Endothelial cell of umbilical vein (primary cell): ENCODE measurements at regions not wholly inside any gene's neighbourhood (a gene's known extent, or its start where the extent isn't known, plus 50 kb on each side); places are given as distances from the start of the nearest gene placed in this dataset.

Source experiments
- BruUV-seq: library from RNA; stranded (reverse); fragments of 400-500 nt; replicated peaks from 2 replicates; lab custom pipeline; 2021; lab: Mats Ljungman, UMichigan
- CTCF ChIA-PET: fragments of 300-600, 350-600 bp; sonication (Branson Sonifier 250); formaldehyde crosslinking; loops from one replicate; lab custom pipeline; 2021; ENCODE audit warnings: antibody characterized with exemption, inconsistent platforms; lab: Charles Lee
- POLR2A ChIA-PET: fragments of 300-600, 350-600 bp; sonication (Branson Sonifier 250); formaldehyde crosslinking; loops from one replicate; lab custom pipeline; 2021; ENCODE audit warnings: antibody characterized with exemption, inconsistent platforms; lab: Charles Lee
- DNase-seq: peaks from one replicate; pipeline ENCODE4 v3.0.0-alpha.2; 2011; ENCODE audit warnings: low read depth, low spot score
- FAIRE-seq: peaks from 2 replicates; lab custom pipeline; 2011; peaks lifted over from hg19 to GRCh38; lab: Jason Lieb, UNC
- H2AFZ ChIP-seq: 2 replicates; pipeline ENCODE4 v1.6.0; 2012; ENCODE audit warnings: low read depth, low read length, control low read depth, inconsistent platforms
- H3K27ac ChIP-seq: 2 replicates; pipeline ENCODE4 v1.5.1; 2011; ENCODE audit warnings: low read depth, mild to moderate bottlenecking, control low read depth, low read length, moderate library complexity; ENCODE audit not compliant: insufficient read depth
- H3K27me3 ChIP-seq, 2 experiments: 2 replicates each; pipeline versions ENCODE4 v1.6.0 to v1.6.1; 2011; ENCODE audit warnings: low read length in 2 of 2, mixed read lengths in 1 of 2; ENCODE audit not compliant: control insufficient read depth in 2 of 2, insufficient read depth in 2 of 2
- H3K36me3 ChIP-seq, 2 experiments: 2 replicates in 1 of 2; 3 replicates in 1 of 2; pipeline ENCODE4 v1.5.1; 2011; ENCODE audit warnings: low read length in 2 of 2, mild to moderate bottlenecking in 1 of 2, moderate library complexity in 1 of 2; ENCODE audit not compliant: control insufficient read depth in 2 of 2, insufficient read depth in 2 of 2; ENCODE audit errors: extremely low read depth in 1 of 2
- H3K4me1 ChIP-seq: 3 replicates; pipeline ENCODE4 v1.5.1; 2011; ENCODE audit warnings: mild to moderate bottlenecking, low read length; ENCODE audit not compliant: control insufficient read depth, insufficient read depth; ENCODE audit errors: extremely low read depth
- H3K4me2 ChIP-seq: 2 replicates; pipeline ENCODE4 v1.6.1; 2011; ENCODE audit warnings: low read length, control low read depth, mixed read lengths; ENCODE audit not compliant: insufficient read depth
- H3K4me3 ChIP-seq, 3 experiments: fragments of 200-600 bp in 1 of 3; sonication (generic), shearing (Covaris generic) in 1 of 3; replicated peaks in 1 of 3; 2 replicates each; pipeline ENCODE4 v1.5.1; 2011 to 2016; ENCODE audit warnings: control low read depth in 3 of 3, low read length in 3 of 3, mild to moderate bottlenecking in 2 of 3, inconsistent platforms in 1 of 3, low read depth in 1 of 3, moderate library complexity in 1 of 3; ENCODE audit not compliant: insufficient read depth in 1 of 3
- H3K79me2 ChIP-seq: 2 replicates; pipeline ENCODE4 v1.6.0; 2012; ENCODE audit warnings: low read length, inconsistent platforms; ENCODE audit not compliant: control insufficient read depth, insufficient read depth
- H3K9ac ChIP-seq: replicated peaks from 2 replicates; pipeline ENCODE3; 2011; ENCODE audit warnings: low read length, control low read depth; ENCODE audit not compliant: insufficient read depth; ENCODE audit errors: extremely low read depth
- H3K9me1 ChIP-seq: replicated peaks from 3 replicates; pipeline ENCODE4 v1.6.0; 2011; ENCODE audit warnings: mild to moderate bottlenecking, low read length; ENCODE audit not compliant: control insufficient read depth, insufficient read depth; ENCODE audit errors: extremely low read depth
- H3K9me3 ChIP-seq: replicated peaks from 2 replicates; pipeline ENCODE4 v1.5.1; 2012; ENCODE audit warnings: low read length, inconsistent platforms; ENCODE audit not compliant: control insufficient read depth, insufficient read depth
- H4K20me1 ChIP-seq: replicated peaks from 2 replicates; pipeline ENCODE3; 2011; ENCODE audit warnings: mild to moderate bottlenecking, low read length; ENCODE audit not compliant: control insufficient read depth, insufficient read depth; ENCODE audit errors: extremely low read depth
- EZH2 ChIP-seq: IDR thresholded peaks from 2 replicates; pipeline ENCODE4 v1.6.1; 2012; ENCODE audit warnings: borderline replicate concordance, low read depth, mild to moderate bottlenecking, moderate library complexity, low read length, inconsistent platforms; ENCODE audit not compliant: severe bottlenecking
- GATA2 ChIP-seq: IDR thresholded peaks from 2 replicates; pipeline ENCODE4 v1.7.0; 2011; ENCODE audit warnings: low read depth, mild to moderate bottlenecking, moderate library complexity, mixed read lengths, low read length; ENCODE audit not compliant: insufficient read length, insufficient read depth
- JUN ChIP-seq: IDR thresholded peaks from 2 replicates; pipeline ENCODE4 v1.6.1; 2011; ENCODE audit warnings: borderline replicate concordance, low read depth; ENCODE audit not compliant: insufficient read length, insufficient read depth
- MYC ChIP-seq: IDR thresholded peaks from one replicate; pipeline ENCODE4 v1.6.1; 2011; ENCODE audit warnings: mild to moderate bottlenecking, low read depth, low read length
- POLR2A ChIP-seq: IDR thresholded peaks from 2 replicates; pipeline ENCODE4 v1.6.1; 2012; ENCODE audit warnings: low read depth, mild to moderate bottlenecking, control low read depth, low read length
- dilution Hi-C: fragments of 300-500 bp; cut with MboI; formaldehyde crosslinking; loops from one replicate; pipeline ENCODE4 v1.15.0; 2019; ENCODE audit warnings: low sequenced_read_pairs; ENCODE audit not compliant: extremely low pct_ligation_motif_present
- intact Hi-C: fragments of 100-400 bp; cut with micrococcal nuclease; formaldehyde crosslinking; loops from one replicate; pipeline ENCODE4 v1.10.0; 2022
- TF ChIP-seq, protein P1 (sequence below), 2 donors: IDR thresholded peaks; 1 replicate in 1 of 2; 2 replicates in 1 of 2; pipeline ENCODE4 v1.5.1; 2011; ENCODE audit warnings: low read length in 2 of 2, mild to moderate bottlenecking in 2 of 2, moderate library complexity in 2 of 2, control low read depth in 1 of 2, inconsistent platforms in 1 of 2, low read depth in 1 of 2; ENCODE audit not compliant: insufficient read depth in 1 of 2; ENCODE audit errors: extremely low read depth in 1 of 2
- TF ChIP-seq, protein P2 (sequence below): IDR thresholded peaks from 2 replicates; pipeline ENCODE4 v1.6.1; 2011; ENCODE audit not compliant: insufficient read depth, insufficient read length

DNA sequence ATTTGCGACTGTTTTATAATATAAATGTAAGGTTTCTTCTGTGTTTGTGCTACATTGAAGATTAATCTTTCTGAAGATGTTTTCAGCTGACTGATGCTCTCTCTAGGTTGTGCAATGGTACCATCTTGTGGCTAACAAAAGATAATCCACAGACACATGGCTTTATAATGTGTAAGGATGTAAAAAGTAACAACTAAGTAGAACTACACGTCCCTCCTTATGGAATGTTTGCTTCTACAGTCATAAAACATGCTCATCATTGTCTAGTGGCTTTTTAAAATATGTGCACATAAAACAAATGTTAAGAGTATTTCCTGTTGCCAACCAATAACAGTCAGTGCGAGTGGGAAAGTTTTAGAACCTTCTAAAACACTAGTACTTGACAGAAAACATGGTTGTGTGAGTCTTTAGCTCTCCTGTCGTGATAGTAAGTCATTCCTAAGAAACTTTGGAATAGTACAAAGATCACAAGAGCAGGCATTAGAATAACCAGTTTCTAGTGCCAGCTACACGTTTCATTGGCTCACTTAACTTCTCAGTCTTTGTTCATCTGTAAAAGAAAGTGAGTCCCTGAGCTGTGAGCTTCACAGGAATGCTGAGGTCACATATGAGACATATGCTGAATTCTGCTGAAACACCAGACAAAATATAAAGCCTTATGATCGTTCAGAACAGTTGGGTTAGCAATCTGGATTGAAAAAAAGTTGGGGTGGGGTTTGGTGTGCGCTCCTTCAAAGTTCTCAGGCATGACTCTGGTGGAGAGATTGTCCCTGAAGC lies 75.7 kb upstream of the GLIS3 start:
- Histone ChIP-seq H3K4me3 (no peak overlapping the region), H3K4me2 (no peak overlapping the region), H3K9me3 (no peaks in the 10 kb centered on the region), H4K20me1 (no peaks in the 10 kb centered on the region), H3K9ac (no peak overlapping the region), H3K36me3 (no peaks in the 10 kb centered on the region), H3K27me3 (peaks cover 4 to 10% of the 10 kb centered on the region in 2 experiments), H3K27ac (no peak overlapping the region), H2AFZ (no peak overlapping the region), H3K79me2 (no peaks in the 10 kb centered on the region), H3K4me1 (no peaks in the 10 kb centered on the region), H3K9me1 (no peaks in the 10 kb centered on the region)
- ChIA-PET POLR2A (interaction anchor here (0.6 kb wide), 1 partner anchor 26 kb away, joined by 4 read pairs; no protein-coding TSS in a partner anchor), CTCF (interaction anchor here (0.7 to 4.7 kb wide), 23 partner anchors 9 to 1517 kb away, joined by 3 to 71 read pairs (median 5); no protein-coding TSS in a partner anchor)
- peak; percentile 57 for FAIRE-seq
- intact Hi-C loops (loop anchor here (1.0 to 2.0 kb wide), 2 partner anchors 643 to 1517 kb away; no protein-coding TSS in a partner anchor), dilution Hi-C loops (no loop called here)
- BruUV-seq, result no TSS peak
- DNase-seq, result peak; percentile 47
- TF ChIP-seq, protein P1, sequence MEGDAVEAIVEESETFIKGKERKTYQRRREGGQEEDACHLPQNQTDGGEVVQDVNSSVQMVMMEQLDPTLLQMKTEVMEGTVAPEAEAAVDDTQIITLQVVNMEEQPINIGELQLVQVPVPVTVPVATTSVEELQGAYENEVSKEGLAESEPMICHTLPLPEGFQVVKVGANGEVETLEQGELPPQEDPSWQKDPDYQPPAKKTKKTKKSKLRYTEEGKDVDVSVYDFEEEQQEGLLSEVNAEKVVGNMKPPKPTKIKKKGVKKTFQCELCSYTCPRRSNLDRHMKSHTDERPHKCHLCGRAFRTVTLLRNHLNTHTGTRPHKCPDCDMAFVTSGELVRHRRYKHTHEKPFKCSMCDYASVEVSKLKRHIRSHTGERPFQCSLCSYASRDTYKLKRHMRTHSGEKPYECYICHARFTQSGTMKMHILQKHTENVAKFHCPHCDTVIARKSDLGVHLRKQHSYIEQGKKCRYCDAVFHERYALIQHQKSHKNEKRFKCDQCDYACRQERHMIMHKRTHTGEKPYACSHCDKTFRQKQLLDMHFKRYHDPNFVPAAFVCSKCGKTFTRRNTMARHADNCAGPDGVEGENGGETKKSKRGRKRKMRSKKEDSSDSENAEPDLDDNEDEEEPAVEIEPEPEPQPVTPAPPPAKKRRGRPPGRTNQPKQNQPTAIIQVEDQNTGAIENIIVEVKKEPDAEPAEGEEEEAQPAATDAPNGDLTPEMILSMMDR (IDR thresholded peaks at IDR 0.05; ENCODE audit: extremely low read depth in 1 of 2, insufficient read depth in 1 of 2, low read depth in 1 of 2, low read length in 2 of 2), result peak; percentile 18 to 23
- no peak for TF ChIP-seq POLR2A

DNA sequence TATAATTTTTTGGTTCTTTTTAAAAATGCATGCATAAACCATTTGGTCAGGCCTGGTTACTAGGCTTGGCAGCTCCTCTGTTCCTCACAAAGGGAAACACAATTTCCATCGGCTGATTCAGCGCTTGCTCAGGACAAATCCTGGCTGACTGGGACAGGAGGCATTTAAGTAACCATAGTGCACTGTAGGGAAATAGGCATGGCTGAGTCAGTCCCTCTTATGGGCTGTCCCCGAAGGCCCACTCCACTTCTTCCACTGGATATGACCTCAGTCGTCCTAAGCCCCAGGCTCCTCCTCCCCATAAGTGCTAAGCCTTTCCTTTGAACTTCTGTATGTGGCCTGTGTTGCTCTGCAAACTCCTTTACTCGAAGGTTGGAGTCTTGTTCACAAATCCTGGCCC lies 71.2 kb upstream of the GLIS3 start:
- Histone ChIP-seq H3K9ac (no peak overlapping the region), H3K4me2 (no peak overlapping the region), H4K20me1 (no peaks in the 10 kb centered on the region), H3K79me2 (no peaks in the 10 kb centered on the region), H3K27ac (no peak overlapping the region), H3K4me3 (no peak overlapping the region), H3K9me1 (no peaks in the 10 kb centered on the region), H2AFZ (no peak overlapping the region), H3K9me3 (no peaks in the 10 kb centered on the region), H3K27me3 (peaks cover 4 to 10% of the 10 kb centered on the region in 2 experiments), H3K4me1 (no peaks in the 10 kb centered on the region), H3K36me3 (no peaks in the 10 kb centered on the region)
- intact Hi-C loops (no loop called here), dilution Hi-C loops (no loop called here)
- POLR2A ChIA-PET, result no interaction called here
- DNase-seq (peak; percentile 13), FAIRE-seq (no peak)
- BruUV-seq, result no TSS peak
- TF ChIP-seq GATA2 (no peak), MYC (no peak), JUN (no peak), EZH2 (no peak)
- TF ChIP-seq, protein P2, sequence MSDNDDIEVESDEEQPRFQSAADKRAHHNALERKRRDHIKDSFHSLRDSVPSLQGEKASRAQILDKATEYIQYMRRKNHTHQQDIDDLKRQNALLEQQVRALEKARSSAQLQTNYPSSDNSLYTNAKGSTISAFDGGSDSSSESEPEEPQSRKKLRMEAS, result no peak
- CTCF ChIA-PET, result interaction anchor here (1.5 to 6.7 kb wide), 2 partner anchors 54 to 1512 kb away, joined by 3 to 164 read pairs; no protein-coding TSS in a partner anchor
